GM04503 (cell line): ENCODE measurements at regions not wholly inside any gene's neighbourhood (a gene's known extent, or its start where the extent isn't known, plus 50 kb on each side); places are given as distances from the start of the nearest gene placed in this dataset.

Source experiments
- DNase-seq: peaks from one replicate; pipeline ENCODE4 v3.0.0-alpha.2; 2012; ENCODE audit warnings: low read depth

DNA sequence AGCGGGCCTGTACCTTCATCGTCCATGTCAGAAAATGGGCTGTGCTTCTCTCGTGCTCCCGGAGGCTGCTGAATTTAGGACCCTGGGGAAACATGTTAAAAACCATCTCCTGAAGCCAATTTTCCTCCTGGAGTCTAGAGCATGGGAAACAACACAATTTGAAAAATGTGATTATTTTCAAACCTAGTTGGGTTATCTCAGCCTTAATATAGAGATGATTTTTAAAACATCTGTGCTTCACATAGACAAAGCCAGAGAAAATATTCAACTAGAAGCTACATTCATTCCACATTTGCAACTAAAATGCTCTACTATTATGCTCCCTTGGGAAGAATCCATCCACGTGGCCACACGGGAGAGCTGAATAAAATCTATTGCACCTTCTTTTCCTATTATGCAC lies 225.9 kb upstream of the TMEM72 start:
- DNase-seq: no peak

GRCh38 chr10:44685747-44686146 lies 225.4 kb upstream of the TMEM72 start:
- no peak for DNase-seq

DNA sequence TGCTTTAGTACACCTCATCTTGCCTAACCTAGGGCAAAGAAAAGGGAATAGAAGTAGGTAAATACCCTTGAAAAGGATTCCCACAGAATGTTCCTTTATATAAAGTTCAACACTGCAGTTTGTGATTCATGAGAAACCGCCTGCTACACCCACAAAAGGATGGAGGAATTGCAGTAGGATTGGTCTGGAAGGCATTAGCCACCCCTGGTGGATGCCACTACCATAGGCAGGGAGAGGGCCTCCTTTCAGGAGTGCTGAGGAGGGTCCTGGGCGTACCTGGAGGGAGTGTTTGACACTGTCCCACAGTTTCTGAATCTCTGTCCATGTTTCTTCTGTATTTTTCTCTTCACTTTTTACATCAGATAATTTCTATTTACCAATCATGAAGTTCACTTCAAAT lies 221.8 kb upstream of the TMEM72 start:
- no peak for DNase-seq

DNA sequence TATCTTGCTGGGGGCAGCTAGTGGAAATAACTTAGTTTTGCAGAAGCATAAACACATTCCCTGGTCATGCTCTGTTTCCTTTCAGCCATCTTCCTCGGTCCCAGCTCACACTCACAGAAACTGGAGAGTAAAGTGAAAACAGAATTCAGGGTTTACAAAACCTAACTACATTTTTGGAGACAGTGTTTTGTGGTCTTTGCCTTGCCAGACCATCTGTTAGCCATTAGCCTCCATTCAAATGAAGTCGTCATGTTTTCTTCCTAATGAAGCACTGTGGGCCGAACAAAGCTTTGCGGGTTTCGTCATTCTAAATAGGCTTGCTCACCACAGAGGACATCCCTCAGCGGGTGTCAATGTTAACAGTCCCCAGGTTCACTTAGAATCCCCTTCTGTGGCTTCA lies 214.6 kb upstream of the TMEM72 start:
- peak; percentile 86 for DNase-seq

DNA sequence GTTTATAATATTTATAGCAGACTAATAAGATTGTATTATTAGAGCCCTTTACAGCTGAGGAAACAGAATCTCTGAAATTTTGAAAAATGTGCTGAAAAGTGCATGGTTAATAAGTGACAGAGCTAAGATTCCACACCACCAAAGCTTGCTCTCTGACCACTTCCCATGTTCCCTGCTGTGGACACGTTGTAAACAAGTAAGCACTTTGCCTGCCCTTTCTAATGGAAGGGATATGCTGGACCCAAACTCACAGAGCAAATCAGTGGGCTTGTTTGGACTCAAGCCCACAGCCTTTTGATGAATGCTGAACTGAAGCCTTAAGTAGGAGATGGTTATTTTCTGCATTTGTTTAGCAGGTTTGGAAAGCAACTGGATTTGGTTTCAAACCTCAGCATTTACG lies 214.0 kb upstream of the TMEM72 start:
- no peak for DNase-seq

DNA sequence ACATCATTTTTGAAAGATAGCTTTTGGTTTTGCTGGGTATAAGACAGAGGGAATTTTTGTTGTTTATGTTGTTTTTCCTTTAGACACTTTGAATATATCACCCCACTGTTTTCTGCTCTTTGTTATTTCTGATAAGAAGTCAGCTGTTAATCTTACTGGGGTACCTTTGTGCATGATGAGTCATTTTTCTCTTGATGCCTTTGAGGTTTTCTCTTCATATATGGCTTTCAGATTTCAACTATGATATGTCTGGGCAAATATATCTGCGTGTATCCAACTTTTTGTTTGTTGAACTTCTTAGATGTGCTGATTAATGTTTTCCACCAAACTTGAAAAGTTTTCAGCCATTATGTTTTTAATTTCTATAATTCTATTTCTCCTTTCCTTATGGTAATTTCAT lies 208.6 kb upstream of the TMEM72 start:
- no peak for DNase-seq

GRCh38 chr10:44703241-44704155 lies 207.6 kb upstream of the TMEM72 start:
- peak; percentile 61 for DNase-seq

- DNase-seq: no peak
These were observed 206.5 kb upstream of the TMEM72 start for GRCh38 chr10:44704616-44705015.

DNA sequence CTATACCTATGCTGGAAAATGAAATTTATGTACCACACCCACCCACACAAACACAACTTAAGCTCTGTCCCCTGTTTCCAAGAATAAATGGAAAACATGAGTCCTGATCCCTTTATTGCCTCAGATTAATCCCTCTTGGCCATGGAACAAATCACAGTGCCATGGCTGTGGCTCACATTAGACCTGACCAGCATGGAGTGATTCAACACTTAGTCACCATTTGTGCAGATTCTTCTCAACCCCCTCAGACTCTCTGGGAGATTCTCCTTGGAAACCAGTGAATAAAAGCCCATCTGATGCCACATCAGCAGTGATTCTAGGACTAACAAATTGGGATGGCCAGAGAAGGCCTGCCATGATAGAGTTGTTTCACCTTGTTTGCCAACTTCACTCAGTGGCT lies 204.4 kb upstream of the TMEM72 start:
- peak; percentile 99 for DNase-seq

- DNase-seq: no peak
These were observed 197.8 kb upstream of the TMEM72 start for GRCh38 chr10:44713307-44713706.

DNA sequence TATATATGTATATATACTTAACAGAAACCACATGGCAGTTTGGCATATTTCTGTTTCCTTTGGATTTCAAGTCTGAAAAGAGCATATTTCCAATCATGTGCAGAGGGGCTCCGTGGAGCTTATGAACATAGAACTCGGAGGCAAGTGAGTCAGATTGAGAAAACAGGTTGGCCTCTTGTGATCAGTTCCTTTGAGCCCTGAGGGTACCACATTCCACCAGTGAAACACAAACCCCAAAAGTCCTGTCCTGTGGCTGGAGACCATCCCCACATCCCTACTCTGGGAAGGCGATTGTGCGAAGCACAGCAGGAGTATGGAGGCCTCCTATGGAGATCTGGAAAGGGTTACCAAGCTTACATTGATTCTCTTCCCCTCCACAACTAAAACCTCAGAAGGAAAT lies 196.7 kb upstream of the TMEM72 start:
- no peak for DNase-seq

GRCh38 chr10:44715136-44715535 lies 196.0 kb upstream of the TMEM72 start:
- DNase-seq: peak; percentile 50

- no peak for DNase-seq
These were observed 194.6 kb upstream of the TMEM72 start for GRCh38 chr10:44716470-44717015.

- DNase-seq: no peak
These were observed 188.1 kb upstream of the TMEM72 start for GRCh38 chr10:44723082-44723481.

DNA sequence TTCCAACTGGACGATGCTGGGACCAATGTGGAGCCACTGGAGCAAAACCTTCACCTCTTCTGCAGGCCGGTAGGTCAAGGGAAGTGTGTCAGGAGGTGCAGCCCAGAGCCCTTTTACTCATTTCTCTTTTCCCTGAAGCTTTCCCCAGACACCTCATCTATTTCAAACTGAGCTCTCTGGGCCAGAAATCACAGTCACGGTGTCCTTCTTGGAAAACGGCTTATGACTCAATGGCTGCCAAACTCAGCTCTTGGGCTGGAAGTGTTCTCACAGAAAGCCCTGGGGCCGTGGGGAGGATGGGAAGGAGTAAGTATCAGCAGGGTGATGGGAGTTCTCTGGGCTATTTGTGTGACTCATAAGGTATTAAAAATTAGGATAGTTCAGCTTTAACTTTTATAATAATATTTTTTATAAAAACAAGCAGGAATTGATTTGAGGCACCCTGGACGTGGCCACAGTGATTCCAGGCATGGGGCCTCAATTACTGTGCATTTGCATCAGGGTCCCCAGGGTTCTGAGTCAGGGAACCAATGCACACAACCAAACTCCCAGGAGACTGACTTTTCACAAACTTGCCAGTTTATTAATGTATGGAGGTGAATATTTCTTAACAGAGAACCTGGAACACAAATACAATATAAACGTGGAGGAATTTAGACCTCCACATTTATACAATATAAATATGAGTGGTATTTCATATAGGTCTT lies 187.4 kb upstream of the TMEM72 start:
- peak; percentile 54 for DNase-seq

DNA sequence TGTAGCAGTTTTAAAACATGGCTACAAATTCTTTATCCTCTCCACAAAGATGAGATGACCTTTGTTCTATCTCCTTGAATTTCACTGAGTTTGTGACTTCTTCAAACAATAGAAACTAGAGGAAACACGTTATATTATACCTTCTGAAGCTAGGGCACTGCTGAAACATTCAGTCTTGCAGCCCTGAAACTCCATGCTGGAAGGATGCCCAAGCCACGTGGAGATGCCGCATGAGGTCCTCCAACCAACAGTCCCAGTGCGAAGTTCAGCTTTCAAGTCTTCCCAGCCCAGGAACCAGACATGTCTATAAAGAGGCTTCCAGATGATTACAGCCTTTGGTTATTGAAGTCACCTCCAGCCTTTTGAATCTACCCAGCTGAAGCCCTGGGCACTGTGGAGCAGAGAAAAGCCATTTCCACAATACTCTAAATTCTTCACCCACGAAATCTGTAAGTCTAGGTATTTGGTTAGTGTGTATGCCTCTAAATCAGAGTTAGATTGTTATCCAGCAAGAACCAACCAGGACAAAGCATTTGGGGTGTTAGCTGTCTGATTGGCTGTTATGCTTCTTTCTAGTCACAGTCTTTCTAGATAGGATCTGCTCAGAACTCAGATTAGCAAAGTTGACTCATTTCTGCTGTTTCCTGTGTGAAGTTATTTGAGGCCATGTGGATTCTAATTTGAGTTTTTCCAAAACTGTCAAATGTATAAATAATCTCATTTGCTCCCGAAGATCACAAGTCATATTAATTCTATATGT lies 186.5 kb upstream of the TMEM72 start:
- peak; percentile 62 for DNase-seq

DNA sequence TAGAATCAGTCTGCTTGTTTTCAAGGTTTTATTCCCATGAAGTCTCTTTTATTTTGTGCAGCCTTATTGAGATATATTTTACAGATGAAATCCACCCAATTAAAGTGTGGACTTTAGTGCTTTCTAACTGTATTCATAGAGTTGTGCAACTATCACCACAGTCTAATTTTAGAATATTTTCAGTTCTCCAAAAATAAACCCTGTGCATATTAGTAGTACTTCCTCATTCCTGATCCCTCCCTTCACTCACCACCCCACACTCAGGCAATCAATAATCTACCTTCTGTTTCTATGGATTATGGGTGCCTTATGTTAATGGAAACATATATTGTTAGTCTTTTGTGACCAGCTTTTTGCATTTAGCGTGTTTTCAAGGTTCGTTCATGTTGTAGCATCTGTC lies 185.7 kb upstream of the TMEM72 start:
- DNase-seq: no peak

- DNase-seq: no peak
These were observed 179.9 kb upstream of the TMEM72 start for GRCh38 chr10:44731283-44731682.

- DNase-seq: no peak
These were observed 177.3 kb upstream of the TMEM72 start for GRCh38 chr10:44733501-44734488.

GRCh38 chr10:44742248-44742647 lies 168.9 kb upstream of the TMEM72 start:
- no peak for DNase-seq

- DNase-seq: no peak
These were observed 167.6 kb upstream of the TMEM72 start for GRCh38 chr10:44743535-44743934.
